ENCODE measurements at regions not wholly inside any gene's neighbourhood (a gene's known extent, or its start where the extent isn't known, plus 50 kb on each side); places are given as distances from the start of the nearest gene placed in this dataset.

GRCh38 chr12:80988986-80989385 lies 51.3 kb upstream of the LIN7A start (continued):
- no peak for TF ChIP-seq CHD7 (IDR thresholded peaks at IDR 0.05; ENCODE audit: insufficient replicate concordance, low read length)
- TF ChIP-seq JUN (IDR thresholded peaks at IDR 0.05; ENCODE audit: low read depth, low read length) = no peak
- no peak for TF ChIP-seq EZH2 (IDR thresholded peaks at IDR 0.05; ENCODE audit: low read depth, low read length, severe bottlenecking)
- TF ChIP-seq RNF2 (IDR thresholded peaks at IDR 0.05; ENCODE audit: borderline replicate concordance, low read depth, low read length, missing control alignments, poor library complexity, severe bottlenecking) = no peak
- TF ChIP-seq BRCA1 (IDR thresholded peaks at IDR 0.05; ENCODE audit: low read depth, low read length) = no peak
- TF ChIP-seq CBX5 (IDR thresholded peaks at IDR 0.05; ENCODE audit: low read depth, low read length) = no peak
- TF ChIP-seq SRF (IDR thresholded peaks at IDR 0.05; ENCODE audit: low read depth, low read length) = no peak
- TF ChIP-seq TBP (IDR thresholded peaks at IDR 0.05; ENCODE audit: low read depth, low read length) = no peak
- no peak for TF ChIP-seq JUND (IDR thresholded peaks at IDR 0.05; ENCODE audit: low read length)
- no peak for TF ChIP-seq SP1 (IDR thresholded peaks at IDR 0.05; ENCODE audit: low read depth, low read length)
- TF ChIP-seq KDM5A (IDR thresholded peaks at IDR 0.05; ENCODE audit: low read length) = no peak
